ENCODE measurements at regions not wholly inside any gene's neighbourhood (a gene's known extent, or its start where the extent isn't known, plus 50 kb on each side); places are given as distances from the start of the nearest gene placed in this dataset.
"Not testable (repeated sequence)": the region's sequence is repeated elsewhere in the genome, so short reads cannot be mapped to it uniquely, and the experiment has no call there.

- no peak for DNase-seq
- Mint-ChIP-seq H3K27ac (no peak overlapping the region), H3K9me3 (no peaks in the 10 kb centered on the region), H3K36me3 (ENCODE audit: low read depth) (no peaks in the 10 kb centered on the region), H3K4me1 (ENCODE audit: low read depth) (no peaks in the 10 kb centered on the region), H3K4me3 (no peak overlapping the region), H3K27me3 (ENCODE audit: low read depth) (peaks cover 16% of the 10 kb centered on the region)
- intact Hi-C loops (cut with micrococcal nuclease) = no loop called here
- CTCF ChIA-PET = no interaction called here
Measured at GRCh38 chr2:224135881-224136280, 96.8 kb upstream of the SERPINE2 start.

GRCh38 chr2:224134003-224134734, 95.1 kb upstream of the SERPINE2 start:
- Mint-ChIP-seq H3K27ac (no peak overlapping the region), H3K36me3 (ENCODE audit: low read depth) (no peaks in the 10 kb centered on the region), H3K9me3 (no peaks in the 10 kb centered on the region), H3K27me3 (ENCODE audit: low read depth) (peaks cover 21% of the 10 kb centered on the region), H3K4me1 (ENCODE audit: low read depth) (no peaks in the 10 kb centered on the region), H3K4me3 (no peak overlapping the region)
- CTCF ChIA-PET = interaction anchor here (0.7 to 1.1 kb wide), 3 partner anchors 49 to 164 kb away, joined by 4 to 5 read pairs (median 4); no protein-coding TSS in a partner anchor
- no peak for DNase-seq
- intact Hi-C loops (cut with micrococcal nuclease) = no loop called here

GRCh38 chr2:224133387-224133786, 94.3 kb upstream of the SERPINE2 start:
- Mint-ChIP-seq H3K27me3 (ENCODE audit: low read depth) (peaks cover 21% of the 10 kb centered on the region), H3K4me3 (no peak overlapping the region), H3K4me1 (ENCODE audit: low read depth) (no peaks in the 10 kb centered on the region), H3K27ac (no peak overlapping the region), H3K36me3 (ENCODE audit: low read depth) (no peaks in the 10 kb centered on the region), H3K9me3 (no peaks in the 10 kb centered on the region)
- DNase-seq = no peak
- CTCF ChIA-PET = interaction anchor here (0.5 to 1.1 kb wide), 3 partner anchors 140 to 164 kb away, joined by 3 to 5 read pairs (median 4); no protein-coding TSS in a partner anchor
- intact Hi-C loops (cut with micrococcal nuclease) = no loop called here

GRCh38 chr2:224127871-224128501, 88.9 kb upstream of the SERPINE2 start:
- CTCF ChIA-PET = no interaction called here
- peaks cover 22% of the 10 kb centered on the region for H3K27me3 Mint-ChIP-seq (ENCODE audit: low read depth)
- H3K4me1 Mint-ChIP-seq (ENCODE audit: low read depth) = no peaks in the 10 kb centered on the region
- H3K27ac Mint-ChIP-seq = no peak overlapping the region
- H3K36me3 Mint-ChIP-seq (ENCODE audit: low read depth) = no peaks in the 10 kb centered on the region
- DNase-seq = no peak
- no peak overlapping the region for H3K4me3 Mint-ChIP-seq
- no peaks in the 10 kb centered on the region for H3K9me3 Mint-ChIP-seq
- intact Hi-C loops (cut with micrococcal nuclease) = no loop called here

GRCh38 chr2:224126440-224126839, 87.4 kb upstream of the SERPINE2 start:
- CTCF ChIA-PET = no interaction called here
- H3K4me3 Mint-ChIP-seq = no peak overlapping the region
- H3K27ac Mint-ChIP-seq = no peak overlapping the region
- H3K27me3 Mint-ChIP-seq (ENCODE audit: low read depth) = peaks cover 9% of the 10 kb centered on the region
- intact Hi-C loops (cut with micrococcal nuclease) = no loop called here
- no peaks in the 10 kb centered on the region for H3K36me3 Mint-ChIP-seq (ENCODE audit: low read depth)
- no peak for DNase-seq
- H3K4me1 Mint-ChIP-seq (ENCODE audit: low read depth) = no peaks in the 10 kb centered on the region
- H3K9me3 Mint-ChIP-seq = no peaks in the 10 kb centered on the region

GRCh38 chr2:224126003-224126402, 86.9 kb upstream of the SERPINE2 start:
- Mint-ChIP-seq H3K4me1 (ENCODE audit: low read depth) (no peaks in the 10 kb centered on the region), H3K27ac (no peak overlapping the region), H3K4me3 (no peak overlapping the region), H3K36me3 (ENCODE audit: low read depth) (no peaks in the 10 kb centered on the region), H3K9me3 (no peaks in the 10 kb centered on the region), H3K27me3 (ENCODE audit: low read depth) (peaks cover 9% of the 10 kb centered on the region)
- intact Hi-C loops (cut with micrococcal nuclease) = no loop called here
- CTCF ChIA-PET = no interaction called here
- DNase-seq = no peak

GRCh38 chr2:224122542-224122941, 83.5 kb upstream of the SERPINE2 start:
- intact Hi-C loops (cut with micrococcal nuclease) = no loop called here
- Mint-ChIP-seq H3K36me3 (ENCODE audit: low read depth) (no peaks in the 10 kb centered on the region), H3K4me1 (ENCODE audit: low read depth) (no peaks in the 10 kb centered on the region), H3K9me3 (peaks cover 7% of the 10 kb centered on the region), H3K27ac (no peak overlapping the region), H3K27me3 (ENCODE audit: low read depth) (peaks cover 3% of the 10 kb centered on the region), H3K4me3 (no peak overlapping the region)
- CTCF ChIA-PET = no interaction called here
- DNase-seq = no peak

GRCh38 chr2:224121406-224122067, 82.5 kb upstream of the SERPINE2 start:
- H3K9me3 Mint-ChIP-seq = peaks cover 7% of the 10 kb centered on the region
- CTCF ChIA-PET = no interaction called here
- intact Hi-C loops (cut with micrococcal nuclease) = no loop called here

GRCh38 chr2:224120986-224121385, 81.9 kb upstream of the SERPINE2 start:
- no peak overlapping the region for H3K27ac Mint-ChIP-seq
- H3K36me3 Mint-ChIP-seq (ENCODE audit: low read depth) = no peaks in the 10 kb centered on the region
- peaks cover 7% of the 10 kb centered on the region for H3K27me3 Mint-ChIP-seq (ENCODE audit: low read depth)
- DNase-seq = no peak
- H3K9me3 Mint-ChIP-seq = peaks cover 7% of the 10 kb centered on the region
- CTCF ChIA-PET = no interaction called here
- H3K4me1 Mint-ChIP-seq (ENCODE audit: low read depth) = no peaks in the 10 kb centered on the region
- H3K4me3 Mint-ChIP-seq = no peak overlapping the region
- intact Hi-C loops (cut with micrococcal nuclease) = no loop called here

More at GRCh38 chr2:224121406-224122067, 82.5 kb upstream of the SERPINE2 start:
- Mint-ChIP-seq H3K27me3 (ENCODE audit: low read depth) (peaks cover 3% of the 10 kb centered on the region), H3K27ac (no peak overlapping the region), H3K4me3 (no peak overlapping the region), H3K36me3 (ENCODE audit: low read depth) (no peaks in the 10 kb centered on the region), H3K4me1 (ENCODE audit: low read depth) (no peaks in the 10 kb centered on the region)
- DNase-seq = no peak

GRCh38 chr2:224119846-224120245, 80.8 kb upstream of the SERPINE2 start:
- CTCF ChIA-PET; H3K9me3 Mint-ChIP-seq; intact Hi-C loops (cut with micrococcal nuclease); DNase-seq; H3K27me3 Mint-ChIP-seq (ENCODE audit: low read depth); H3K4me3 Mint-ChIP-seq; H3K36me3 Mint-ChIP-seq (ENCODE audit: low read depth); H3K27ac Mint-ChIP-seq; H3K4me1 Mint-ChIP-seq (ENCODE audit: low read depth): not testable (repeated sequence)

GRCh38 chr2:224114428-224114827, 75.3 kb upstream of the SERPINE2 start:
- Mint-ChIP-seq H3K27me3 (ENCODE audit: low read depth) (peaks cover 18% of the 10 kb centered on the region), H3K4me1 (ENCODE audit: low read depth) (no peaks in the 10 kb centered on the region), H3K27ac (no peak overlapping the region), H3K4me3 (no peak overlapping the region), H3K36me3 (ENCODE audit: low read depth) (no peaks in the 10 kb centered on the region), H3K9me3 (peaks cover 5% of the 10 kb centered on the region)
- CTCF ChIA-PET = no interaction called here
- intact Hi-C loops (cut with micrococcal nuclease) = no loop called here
- no peak for DNase-seq

- H3K27me3 Mint-ChIP-seq (ENCODE audit: low read depth) = peaks cover 18% of the 10 kb centered on the region
- intact Hi-C loops (cut with micrococcal nuclease); H3K36me3 Mint-ChIP-seq (ENCODE audit: low read depth); H3K4me3 Mint-ChIP-seq; DNase-seq; H3K9me3 Mint-ChIP-seq; H3K27ac Mint-ChIP-seq; H3K4me1 Mint-ChIP-seq (ENCODE audit: low read depth); CTCF ChIA-PET: not testable (repeated sequence)
Measured at GRCh38 chr2:224113930-224114329, 74.8 kb upstream of the SERPINE2 start.

- CTCF ChIA-PET = no interaction called here
- no peak for DNase-seq
- Mint-ChIP-seq H3K36me3 (ENCODE audit: low read depth) (no peaks in the 10 kb centered on the region), H3K4me1 (ENCODE audit: low read depth) (no peaks in the 10 kb centered on the region), H3K4me3 (no peak overlapping the region), H3K27me3 (ENCODE audit: low read depth) (peaks cover 20% of the 10 kb centered on the region), H3K9me3 (peaks cover 1% of the 10 kb centered on the region), H3K27ac (no peak overlapping the region)
- intact Hi-C loops (cut with micrococcal nuclease) = no loop called here
Measured at GRCh38 chr2:224111576-224111975, 72.5 kb upstream of the SERPINE2 start.
